ENCODE measurements at regions not wholly inside any gene's neighbourhood (a gene's known extent, or its start where the extent isn't known, plus 50 kb on each side); places are given as distances from the start of the nearest gene placed in this dataset.

DNA sequence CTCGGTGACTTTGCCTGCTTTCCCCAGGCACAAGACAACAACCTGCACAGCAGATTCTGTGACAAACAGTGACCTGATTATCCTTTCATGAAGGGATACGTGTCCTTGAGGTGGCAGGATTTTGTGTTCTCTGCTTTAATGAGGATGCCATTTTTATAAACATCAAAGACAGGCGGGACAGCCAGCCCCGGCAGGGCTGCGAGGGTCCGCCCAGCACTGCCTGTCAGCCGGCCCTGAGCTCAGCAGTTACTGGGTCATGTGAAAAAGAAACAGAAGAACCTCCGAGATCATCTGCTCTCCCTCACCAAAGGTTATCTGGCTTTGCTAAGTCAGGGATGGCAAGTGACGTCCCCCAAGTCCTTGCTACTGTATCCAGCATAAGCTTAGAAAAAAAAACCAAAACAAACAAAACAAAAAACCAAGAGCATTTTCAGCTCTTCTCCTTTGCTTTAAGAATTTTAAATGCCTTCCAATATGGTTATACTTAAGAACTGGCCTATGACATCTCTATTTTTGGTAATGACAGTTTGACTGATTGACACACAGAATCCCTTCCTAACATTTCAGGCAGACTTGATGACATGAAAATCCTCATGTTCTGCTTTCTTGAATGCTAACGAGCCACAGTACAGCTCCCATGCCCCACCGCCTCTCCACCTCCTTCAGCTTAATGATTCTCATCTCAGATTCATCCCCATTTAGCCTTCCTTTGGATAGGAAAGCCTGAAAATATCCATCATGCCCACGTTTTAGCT lies 666.6 kb upstream of the ARGLU1 start:
- DNase-seq (ENCODE audit: extremely low read depth in 1 of 4, low spot score in 3 of 4) (no peak), FAIRE-seq (no peak), ATAC-seq (no peak)
- Histone ChIP-seq H3K9ac (ENCODE audit: insufficient read depth in 1 of 2, low read depth in 2 of 2, low read length in 2 of 2) (no peak overlapping the region), H3K4me1 (replicated peaks in 1 of 2; ENCODE audit: control insufficient read depth in 2 of 2, insufficient read depth in 2 of 2, low read length in 2 of 2) (no peaks in the 10 kb centered on the region), H3K36me3 (ENCODE audit: control insufficient read depth, insufficient read depth, low read length) (no peaks in the 10 kb centered on the region), H3K79me2 (ENCODE audit: control insufficient read depth, insufficient read depth, low read length) (no peaks in the 10 kb centered on the region), H3K9me3 (replicated peaks; ENCODE audit: control insufficient read depth, insufficient read depth, low read depth, low read length) (no peaks in the 10 kb centered on the region), H4K20me1 (replicated peaks; ENCODE audit: control insufficient read depth, insufficient read depth, low read length) (no peaks in the 10 kb centered on the region), H3K27ac (ENCODE audit: extremely low read depth, low read depth, low read length) (no peak overlapping the region), H3K27me3 (ENCODE audit: control insufficient read depth in 2 of 2, insufficient read depth in 2 of 2, low read length in 2 of 2) (no peaks in the 10 kb centered on the region), H3K4me3 (no peak overlapping the region), H3K4me2 (ENCODE audit: insufficient read depth, low read length) (no peak overlapping the region), H2AFZ (ENCODE audit: low read depth, low read length) (no peak overlapping the region), H3K9me1 (ENCODE audit: control insufficient read depth, insufficient read depth, low read length) (no peaks in the 10 kb centered on the region)
- TF ChIP-seq GABPA (tag; conservative IDR thresholded peaks at IDR 0.05; ENCODE audit: low read depth) (no peak), RCOR1 (IDR thresholded peaks at IDR 0.05; ENCODE audit: borderline replicate concordance in 1 of 2, low read depth in 2 of 2, low read length in 2 of 2) (no peak)
- BruUV-seq (replicated peaks): no TSS peak
- ChIA-PET POLR2A (no interaction called here), CTCF (ENCODE audit: low intra/inter-chr PET ratio) (no interaction called here)
- intact Hi-C loops (cut with micrococcal nuclease) (no loop called here), in situ Hi-C loops (cut with MboI) (no loop called here)
- 0% methylated on average over 8 of the region's 12 CpGs for WGBS (ENCODE audit: insufficient coverage, low coverage, missing lambda C conversion rate)

DNA sequence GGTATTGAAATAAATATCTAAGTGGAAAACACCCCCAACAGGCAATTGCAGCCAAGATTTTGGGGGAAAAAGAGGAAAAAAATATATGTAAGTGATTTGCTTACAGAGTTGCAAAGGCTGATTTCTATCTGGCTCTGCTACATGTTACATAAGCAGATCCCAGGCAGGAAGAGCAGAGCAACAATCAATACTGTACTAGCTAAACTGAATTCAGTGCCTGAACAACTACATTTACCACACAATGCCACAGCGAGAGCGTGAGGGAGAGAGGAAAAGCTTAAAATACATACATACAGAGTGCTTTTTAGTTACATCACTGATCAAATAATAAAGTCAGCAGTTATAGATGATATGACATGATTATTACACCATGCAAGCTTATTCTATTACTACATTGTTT lies 665.6 kb upstream of the ARGLU1 start:
- no peak overlapping the region for H3K9ac ChIP-seq (ENCODE audit: insufficient read depth in 1 of 2, low read depth in 2 of 2, low read length in 2 of 2)
- ATAC-seq: no peak
- no peak overlapping the region for H3K27ac ChIP-seq (ENCODE audit: extremely low read depth, low read depth, low read length)
- POLR2A ChIA-PET: no interaction called here
- H3K27me3 ChIP-seq (ENCODE audit: control insufficient read depth in 2 of 2, insufficient read depth in 2 of 2, low read length in 2 of 2): no peaks in the 10 kb centered on the region
- BruUV-seq (replicated peaks): no TSS peak
- intact Hi-C loops (cut with micrococcal nuclease): no loop called here
- no peak for FAIRE-seq
- H3K4me1 ChIP-seq (replicated peaks in 1 of 2; ENCODE audit: control insufficient read depth in 2 of 2, insufficient read depth in 2 of 2, low read length in 2 of 2): no peaks in the 10 kb centered on the region
- in situ Hi-C loops (cut with MboI): no loop called here
- H3K4me3 ChIP-seq: no peak overlapping the region
- H3K36me3 ChIP-seq (ENCODE audit: control insufficient read depth, insufficient read depth, low read length): no peaks in the 10 kb centered on the region
- H3K4me2 ChIP-seq (ENCODE audit: insufficient read depth, low read length): no peak overlapping the region
- DNase-seq (ENCODE audit: extremely low read depth in 1 of 4, low spot score in 3 of 4): no peak
- CTCF ChIA-PET (ENCODE audit: low intra/inter-chr PET ratio): no interaction called here
- H3K9me3 ChIP-seq (replicated peaks; ENCODE audit: control insufficient read depth, insufficient read depth, low read depth, low read length): no peaks in the 10 kb centered on the region
- H3K79me2 ChIP-seq (ENCODE audit: control insufficient read depth, insufficient read depth, low read length): no peaks in the 10 kb centered on the region
- H2AFZ ChIP-seq (ENCODE audit: low read depth, low read length): no peak overlapping the region
- TF ChIP-seq RBM25 (IDR thresholded peaks at IDR 0.05; ENCODE audit: low read depth, low read length, severe bottlenecking) (no peak), CBX1 (IDR thresholded peaks at IDR 0.05; ENCODE audit: low read depth) (no peak), ZNF77 (CRISPR knock-in tag; IDR thresholded peaks at IDR 0.05) (no peak), ZNF140 (CRISPR knock-in tag; IDR thresholded peaks at IDR 0.05) (no peak), SMARCA4 (IDR thresholded peaks at IDR 0.05) (no peak)
- 0% methylated on average over 2 of the region's 2 CpGs for whole genome bisulfite sequencing (ENCODE audit: insufficient coverage, low coverage, missing lambda C conversion rate)
- H3K9me1 ChIP-seq (ENCODE audit: control insufficient read depth, insufficient read depth, low read length): no peaks in the 10 kb centered on the region
- H4K20me1 ChIP-seq (replicated peaks; ENCODE audit: control insufficient read depth, insufficient read depth, low read length): no peaks in the 10 kb centered on the region

Data from K562 (cell line).